ENCODE measurements at regions not wholly inside any gene's neighbourhood (a gene's known extent, or its start where the extent isn't known, plus 50 kb on each side); places are given as distances from the start of the nearest gene placed in this dataset.
"Not testable (repeated sequence)": the region's sequence is repeated elsewhere in the genome, so short reads cannot be mapped to it uniquely, and the experiment has no call there.

DNA sequence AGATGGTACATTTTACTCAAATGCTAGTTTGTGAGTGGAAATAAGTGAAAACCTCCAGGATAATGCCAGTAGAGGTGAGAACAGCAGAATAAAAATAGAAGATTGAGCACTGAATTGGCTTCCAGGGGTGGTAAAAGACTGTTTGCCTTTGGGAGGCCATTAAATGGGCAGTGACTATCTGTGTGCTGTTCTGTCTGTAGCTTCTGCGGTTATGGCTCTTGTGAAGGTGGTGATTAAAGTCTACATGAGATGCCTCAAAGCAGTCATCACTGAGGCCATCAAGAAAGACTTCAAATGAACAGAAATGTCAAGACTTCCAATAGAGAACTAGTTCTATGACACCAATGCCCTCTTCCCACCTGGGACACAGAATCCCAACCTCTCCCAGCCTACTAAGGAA lies 108.8 kb downstream of the EFHB start:
- DNase-seq, result no peak

DNA sequence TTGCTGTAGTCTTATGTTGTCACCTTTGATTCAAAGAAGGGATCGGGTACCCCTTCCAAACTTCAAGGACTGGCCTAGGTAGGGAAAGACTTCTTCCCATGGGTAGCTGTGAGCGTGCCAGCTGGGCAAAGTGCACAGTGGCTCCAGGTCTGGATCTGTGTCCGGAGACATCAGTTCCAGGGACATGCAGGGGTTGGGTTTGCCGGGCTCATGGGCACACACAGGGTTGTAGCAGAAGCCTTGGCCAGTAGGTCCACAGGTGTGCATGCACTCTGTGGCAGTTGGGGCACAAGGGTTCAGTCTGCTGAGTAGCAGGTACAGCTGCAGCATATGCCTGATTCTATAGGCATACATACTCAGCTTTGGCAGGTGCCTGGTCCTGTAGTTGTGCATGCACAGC lies 111.2 kb downstream of the EFHB start:
- DNase-seq, result no peak

DNA sequence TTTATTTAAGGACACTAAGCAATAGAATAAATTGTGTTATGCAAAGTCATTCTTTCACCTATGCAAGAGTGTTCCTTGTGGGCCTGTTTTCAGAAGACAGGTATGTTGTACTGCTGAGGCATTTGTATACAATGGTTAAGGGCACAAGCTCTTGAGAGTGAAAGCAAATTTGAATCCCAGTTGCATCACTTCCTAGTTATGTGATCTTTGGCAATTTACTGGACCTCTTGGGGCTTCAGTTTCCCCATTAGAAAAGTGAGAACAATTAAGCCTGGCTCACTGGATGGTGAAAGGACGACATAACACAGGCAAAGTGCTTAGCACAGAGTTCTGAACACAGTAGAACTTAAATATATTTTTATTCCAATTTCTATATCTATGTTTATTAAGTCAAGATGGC lies 117.4 kb downstream of the EFHB start:
- no peak for DNase-seq

DNA sequence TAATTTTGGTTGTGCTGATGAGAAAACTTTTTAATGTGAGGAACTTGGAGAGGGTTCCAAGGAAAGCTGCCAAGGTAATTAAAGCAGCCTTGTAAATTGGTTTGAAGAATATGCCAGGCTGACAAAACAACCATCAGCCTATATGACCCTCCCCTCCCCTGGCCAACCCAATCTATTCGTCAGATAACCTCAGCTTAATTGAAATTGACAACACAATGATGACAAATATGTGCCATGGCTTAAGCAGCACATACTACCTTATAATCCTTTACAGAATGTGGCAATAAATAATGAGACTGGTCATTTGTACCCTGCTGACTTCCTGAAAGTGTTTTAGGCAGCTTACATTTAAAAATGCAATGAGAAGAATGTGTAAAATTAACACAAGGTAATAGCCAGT lies 118.2 kb downstream of the EFHB start:
- no peak for DNase-seq

DNA sequence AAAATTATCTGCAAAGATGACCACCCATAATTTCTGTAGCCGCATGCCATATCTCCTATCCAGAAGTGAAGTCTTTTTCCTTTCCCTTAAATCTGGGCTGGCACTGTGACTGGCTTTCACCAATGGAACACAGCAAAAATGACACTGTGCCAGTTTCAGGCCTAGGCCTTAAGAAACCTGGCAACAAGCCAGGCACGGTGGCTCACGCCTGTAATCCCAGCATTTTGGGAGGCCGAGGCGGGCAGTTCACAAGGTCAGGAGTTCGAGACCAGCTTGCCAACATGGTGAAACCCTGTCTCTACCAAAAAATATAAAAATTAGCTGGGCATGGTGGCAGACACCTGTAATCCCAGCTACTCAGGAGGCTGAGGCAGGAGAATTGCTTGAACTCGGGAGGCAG lies 120.3 kb downstream of the EFHB start:
- DNase-seq, result not testable (repeated sequence)

DNA sequence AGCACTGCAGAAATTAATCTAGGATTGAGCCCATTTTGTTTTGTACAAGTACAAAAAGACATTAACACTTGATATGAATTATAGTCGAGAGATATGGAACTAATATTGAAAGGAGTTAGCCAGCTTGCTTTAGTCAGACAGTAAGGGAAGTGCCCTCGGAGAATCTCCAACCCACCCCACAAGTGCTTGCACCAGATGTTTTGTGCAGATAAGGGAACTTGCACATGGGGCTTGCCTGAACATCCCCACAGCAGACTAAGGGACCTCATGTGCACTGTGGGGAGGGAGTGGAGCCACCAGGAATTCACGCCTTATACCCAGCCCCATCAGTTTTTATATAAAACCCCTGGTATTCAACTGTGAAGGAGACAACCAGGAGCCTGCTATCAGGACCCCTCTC lies 122.3 kb downstream of the EFHB start:
- DNase-seq, result no peak

DNA sequence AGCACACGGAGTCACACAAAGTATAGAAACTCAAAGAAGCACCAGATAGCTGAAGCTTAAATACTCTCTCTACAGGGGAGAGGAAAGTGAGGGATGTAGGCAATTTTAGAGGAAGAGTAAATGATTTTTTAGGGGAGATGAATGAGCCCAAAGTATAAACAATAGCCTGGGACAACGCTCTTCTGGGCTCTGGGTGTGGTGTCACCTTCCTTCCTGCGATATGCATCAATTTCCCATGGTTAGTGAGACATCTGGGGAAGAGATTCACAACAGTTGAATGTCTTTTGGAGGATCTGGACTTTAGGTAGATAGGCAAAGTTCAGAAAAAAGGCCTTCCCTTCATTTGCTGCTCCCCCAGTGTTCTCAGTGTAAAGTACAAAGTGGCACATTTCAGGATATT lies 125.2 kb downstream of the EFHB start:
- no peak for DNase-seq

DNA sequence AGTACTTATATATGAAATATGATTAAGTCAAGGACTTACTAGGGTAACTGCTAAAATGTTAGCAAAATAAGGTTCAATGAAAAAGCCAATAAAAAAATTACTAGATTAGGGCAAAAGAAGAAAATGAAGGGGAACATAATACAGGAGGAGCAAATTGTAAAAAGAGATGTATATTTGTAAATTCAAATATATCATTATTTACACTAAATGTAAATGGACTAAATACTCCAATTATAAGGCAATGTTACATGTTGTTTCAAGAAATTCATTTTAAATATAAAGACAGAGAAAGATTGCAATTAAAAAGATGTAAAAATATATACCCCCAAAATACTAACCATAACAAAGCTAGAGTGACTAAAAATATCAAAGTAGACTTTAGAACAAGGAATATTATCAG lies 134.1 kb downstream of the EFHB start:
- DNase-seq, result no peak

DNA sequence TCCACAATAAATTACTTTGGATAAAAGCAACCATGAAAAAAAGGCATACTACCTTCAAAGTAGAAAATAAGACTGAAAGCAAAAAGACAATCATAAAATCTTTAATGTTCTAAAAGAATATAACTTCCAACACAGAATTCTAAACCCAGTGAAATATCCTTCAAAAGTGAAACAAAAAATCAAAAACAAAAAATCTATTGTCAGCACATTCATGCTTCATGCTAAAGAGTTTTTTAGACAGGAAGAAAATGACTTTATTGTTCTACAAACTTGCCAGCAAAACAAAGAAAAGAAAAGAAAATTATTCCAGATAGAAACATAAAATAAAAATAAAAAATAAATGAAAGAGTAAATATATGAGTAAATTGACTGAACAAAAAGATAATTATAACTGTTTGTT lies 134.9 kb downstream of the EFHB start:
- DNase-seq, result no peak

DNA sequence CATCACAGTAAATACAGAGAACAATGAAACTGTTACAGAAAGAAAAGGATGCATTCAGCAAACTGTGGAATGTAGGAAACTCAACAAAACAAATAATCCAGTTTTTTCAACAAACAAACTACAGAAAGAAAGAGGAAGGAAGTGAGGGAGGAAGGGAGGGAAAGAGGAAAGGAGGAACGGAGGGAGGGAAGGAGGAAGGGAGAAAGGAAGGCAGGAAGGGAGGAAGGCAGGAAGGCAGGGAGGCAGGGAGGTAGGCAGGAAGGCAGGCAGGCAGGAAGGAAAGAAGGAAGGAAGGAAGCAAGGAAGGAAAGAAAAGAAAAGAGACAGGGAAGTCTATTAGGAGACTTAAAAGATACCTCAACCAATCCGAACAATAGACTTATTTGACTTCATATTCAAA lies 135.7 kb downstream of the EFHB start:
- no peak for DNase-seq

DNA sequence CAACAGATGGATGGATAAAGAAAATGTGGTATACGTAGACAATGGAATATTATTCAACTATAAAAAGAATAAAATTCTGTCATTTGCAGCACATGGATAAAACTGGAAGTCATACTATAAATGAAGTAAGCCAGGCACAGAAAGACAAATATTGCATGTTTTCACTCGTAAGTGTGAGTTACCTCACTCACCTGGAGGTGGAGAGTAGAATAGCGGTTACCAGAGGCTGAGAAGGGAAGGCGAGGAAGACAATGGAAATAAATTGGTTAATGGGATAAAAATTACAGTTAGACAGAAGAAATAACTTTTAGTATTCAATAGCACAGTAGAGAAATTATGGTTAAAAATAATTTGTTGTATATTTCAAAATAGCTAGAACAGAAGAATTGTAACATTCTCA lies 141.6 kb downstream of the EFHB start:
- no peak for DNase-seq

DNA sequence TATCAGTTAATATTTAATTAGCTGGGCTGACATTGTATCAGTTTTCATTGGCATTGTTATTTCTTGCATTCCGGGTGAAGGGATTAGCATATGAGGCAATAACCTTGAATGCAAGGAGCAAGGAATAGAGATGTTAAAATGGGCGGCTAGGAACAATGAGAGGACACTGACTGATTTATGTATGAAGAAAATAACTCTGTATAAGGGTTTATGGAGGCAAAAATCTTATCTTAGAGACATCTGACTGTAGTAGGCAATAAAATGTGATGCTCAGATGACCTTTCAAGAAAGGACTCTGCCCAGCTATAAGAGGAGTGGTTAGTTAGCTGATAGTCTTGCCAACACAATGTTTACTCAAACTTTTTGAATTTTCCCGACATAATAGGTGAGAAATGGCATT lies 158.3 kb downstream of the EFHB start:
- no peak for DNase-seq

DNA sequence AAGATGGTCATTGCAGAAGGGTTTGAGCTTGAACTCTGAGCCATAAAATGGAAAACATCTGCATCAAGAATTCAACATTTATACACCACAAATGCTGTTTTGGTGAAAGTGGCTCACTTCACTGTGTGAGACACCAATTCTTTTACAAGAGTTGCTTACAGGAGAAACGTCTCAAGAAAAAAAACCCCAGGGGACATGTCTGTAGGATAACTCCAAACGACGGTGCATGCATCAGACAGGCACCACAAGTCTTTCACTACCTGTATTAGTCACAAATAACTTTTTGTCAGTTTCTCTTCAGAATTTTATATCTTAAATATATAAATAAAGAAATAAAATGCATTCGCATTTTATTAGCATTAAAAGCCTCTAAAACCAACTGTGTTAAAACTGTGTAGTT lies 164.3 kb downstream of the EFHB start:
- no peak for DNase-seq

DNA sequence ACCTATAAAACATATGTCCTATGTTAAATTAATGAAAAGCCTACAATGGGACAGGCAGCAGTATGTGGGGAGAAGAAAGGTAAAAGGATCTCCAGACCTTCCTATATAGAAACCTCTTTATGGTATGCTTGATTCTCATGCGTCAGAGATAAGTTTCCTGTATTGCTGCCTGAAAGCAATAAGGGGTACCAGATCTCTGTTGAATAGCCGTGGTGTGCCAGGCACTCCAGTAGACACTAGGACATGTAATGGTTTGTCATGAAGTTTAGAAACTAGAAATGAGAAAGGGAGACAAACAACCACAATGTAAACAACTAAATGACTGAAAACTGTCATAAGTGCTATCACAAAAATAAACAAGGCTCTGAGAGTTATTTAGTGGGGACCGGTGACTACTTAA lies 168.1 kb downstream of the EFHB start:
- DNase-seq, result no peak

DNA sequence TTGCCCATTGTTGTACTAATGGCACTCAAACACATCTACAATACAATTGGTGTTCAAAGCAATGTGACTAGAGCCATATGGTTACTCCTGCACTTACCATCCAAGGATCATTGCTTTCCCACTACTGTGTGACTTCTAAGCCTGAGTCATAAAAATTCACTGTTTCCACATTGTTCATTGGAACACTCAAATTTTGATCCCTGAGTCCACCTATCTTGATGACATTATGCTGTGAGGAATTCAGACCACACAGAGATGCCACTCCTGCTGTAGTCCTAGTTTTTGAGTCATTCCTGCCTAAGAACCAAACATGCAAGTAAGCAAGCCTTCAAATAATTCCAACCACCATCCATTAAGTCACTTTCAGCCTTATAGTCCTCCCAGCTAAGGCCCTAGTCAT lies 176.2 kb downstream of the EFHB start:
- DNase-seq, result no peak

DNA sequence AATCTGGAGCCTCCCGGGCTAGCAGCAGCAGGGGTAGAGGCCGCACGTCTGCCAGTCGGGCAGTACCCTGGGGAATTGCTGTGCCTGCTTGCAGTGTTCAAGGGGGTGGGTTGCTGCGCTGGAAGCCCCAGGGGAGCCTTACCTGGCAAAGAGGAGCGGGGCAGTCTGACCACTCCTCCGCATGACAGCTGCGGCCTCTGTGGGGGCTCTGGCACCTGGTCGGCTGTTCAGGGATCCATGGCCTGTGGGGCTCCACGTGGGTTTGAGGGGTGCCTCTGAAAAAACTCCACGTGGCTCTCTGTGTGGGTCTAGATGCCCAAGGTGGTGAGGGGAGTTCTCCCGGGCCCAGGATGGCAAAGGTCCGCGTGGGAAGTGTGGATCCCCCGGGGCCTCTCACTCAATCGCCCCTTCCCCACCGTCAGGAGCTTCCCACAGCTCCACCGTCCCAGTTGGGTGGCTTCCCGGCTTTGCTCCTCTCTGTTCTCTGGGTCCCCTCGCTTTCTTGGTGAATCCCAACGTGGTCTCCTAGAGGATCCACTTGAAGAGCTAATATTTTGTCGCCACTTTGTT lies 184.5 kb downstream of the EFHB start:
- no peak for DNase-seq

DNA sequence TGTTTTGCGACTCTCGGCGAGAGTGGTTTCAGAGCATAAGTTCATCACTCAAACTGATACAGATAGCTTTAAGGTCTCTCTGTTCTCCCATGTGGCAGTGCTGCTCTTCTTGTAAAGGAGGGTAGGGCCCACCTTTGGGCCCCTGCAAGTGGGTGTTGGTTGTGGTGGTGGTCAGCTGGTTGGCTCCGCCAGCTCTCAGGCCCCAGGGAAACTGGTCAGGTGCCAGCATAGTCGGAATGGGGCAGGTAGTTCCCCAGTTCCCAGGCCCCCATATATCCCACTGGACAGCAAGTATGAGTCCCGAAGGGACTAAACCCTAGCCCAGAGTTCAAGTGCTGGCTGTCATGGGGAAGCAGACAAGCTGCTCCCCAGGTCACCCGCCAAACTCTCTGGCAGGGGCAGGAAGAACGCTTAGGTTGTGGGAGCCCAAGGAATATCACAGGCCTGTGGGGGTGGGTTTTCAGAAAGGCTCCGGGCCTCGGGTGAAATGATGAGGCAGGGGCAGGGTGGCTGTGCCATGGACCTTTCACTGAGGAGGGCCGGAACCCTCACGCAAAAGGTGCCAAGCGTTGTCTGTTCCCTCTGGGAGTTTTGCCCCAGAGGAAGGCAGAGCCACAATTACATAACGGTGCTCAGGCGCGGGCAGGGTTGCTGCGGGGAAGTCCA lies 185.1 kb downstream of the EFHB start:
- DNase-seq, result no peak

DNA sequence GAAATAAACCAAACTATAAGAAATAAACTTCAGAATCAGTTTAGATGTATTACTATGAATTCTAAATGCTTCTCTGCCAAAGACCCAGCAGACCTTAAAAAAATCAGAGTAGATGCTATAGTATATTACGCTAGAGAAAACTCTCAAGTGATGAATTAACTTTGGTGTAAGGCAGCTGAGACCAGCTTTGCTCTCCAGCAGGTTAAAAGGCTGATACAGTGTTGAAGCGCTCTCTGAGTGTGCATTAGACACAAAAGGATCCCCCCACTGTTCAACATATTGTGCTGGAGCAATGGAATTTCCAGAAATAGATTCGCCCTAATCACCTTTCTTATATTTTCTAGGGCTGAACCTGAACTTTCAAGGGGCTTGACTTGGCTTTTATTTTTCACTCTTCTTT lies 190.0 kb downstream of the EFHB start:
- no peak for DNase-seq

DNA sequence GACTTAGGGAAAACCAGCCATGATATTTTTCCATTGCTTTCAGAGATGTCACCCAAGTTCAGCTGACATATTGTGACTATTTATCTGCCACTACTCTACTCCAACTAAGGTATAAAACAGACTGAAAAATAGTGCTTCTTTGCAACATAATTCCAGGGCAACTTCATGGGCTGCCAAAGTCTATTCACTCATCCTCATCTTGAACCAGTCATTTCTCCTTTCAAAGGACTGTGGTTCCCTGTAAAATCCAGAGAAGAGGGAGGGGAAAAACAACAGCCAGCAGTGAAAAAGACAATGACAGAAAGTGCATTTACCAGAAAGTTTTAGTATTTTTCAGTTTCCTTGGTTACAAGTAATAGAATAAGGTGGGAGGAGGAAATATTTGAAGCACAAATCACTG lies 191.1 kb downstream of the EFHB start:
- no peak for DNase-seq

DNA sequence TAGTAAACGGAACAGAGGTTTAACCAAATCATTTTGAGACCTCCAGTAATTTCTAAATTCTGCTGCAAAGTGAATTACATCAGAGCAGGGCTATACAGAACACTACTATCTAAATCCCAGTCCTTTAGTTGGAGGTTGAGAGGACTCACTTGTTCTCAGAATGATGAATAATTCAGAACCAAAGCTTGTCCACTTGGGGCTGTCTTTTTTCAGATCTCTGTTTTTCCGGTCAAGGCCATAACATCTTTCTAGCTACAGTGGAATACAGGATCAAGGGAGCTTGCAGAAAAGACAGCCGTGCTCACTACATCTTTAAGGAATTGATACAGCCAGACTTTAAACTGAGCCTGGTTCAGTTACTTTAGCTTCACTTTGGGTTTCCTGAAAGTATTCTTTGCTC lies 194.5 kb downstream of the EFHB start:
- DNase-seq, result no peak

DNA sequence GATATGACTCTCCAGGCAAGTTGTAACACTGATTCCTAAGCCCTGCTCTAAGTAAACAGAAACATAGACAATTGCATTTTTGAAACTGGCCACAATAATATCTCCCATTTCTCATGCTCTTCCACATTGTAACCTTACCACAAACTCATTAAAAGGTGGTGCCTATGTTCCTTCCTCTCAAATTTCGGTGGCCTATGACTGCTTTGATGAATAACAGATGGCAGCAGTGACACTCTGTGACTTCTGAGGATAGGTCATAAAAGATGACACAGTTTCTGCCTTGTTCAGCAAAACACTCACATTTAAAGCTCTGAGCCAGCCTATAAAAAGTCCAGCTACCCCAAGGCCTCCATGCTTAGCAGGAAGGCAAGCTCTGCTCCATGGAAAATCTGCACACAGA lies 195.2 kb downstream of the EFHB start:
- DNase-seq, result no peak

DNA sequence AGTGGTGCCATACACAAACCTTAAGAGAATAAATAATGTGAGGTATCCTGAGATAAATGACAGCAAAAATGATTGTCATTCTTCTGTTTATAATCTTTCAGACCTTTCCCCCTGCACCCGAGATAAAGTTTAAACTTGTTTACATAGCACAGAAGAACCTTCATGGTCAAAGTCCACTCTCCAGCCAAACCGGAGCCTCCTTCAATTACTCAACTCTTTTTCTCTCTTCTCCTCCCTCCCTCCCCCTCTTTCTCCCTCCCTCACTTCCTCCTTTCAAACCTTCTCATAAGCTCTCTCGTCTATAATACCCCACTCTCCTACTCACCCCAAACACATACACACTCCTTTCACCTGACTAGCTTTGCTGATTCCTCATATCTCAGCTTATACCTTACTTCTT lies 198.9 kb downstream of the EFHB start:
- no peak for DNase-seq

DNA sequence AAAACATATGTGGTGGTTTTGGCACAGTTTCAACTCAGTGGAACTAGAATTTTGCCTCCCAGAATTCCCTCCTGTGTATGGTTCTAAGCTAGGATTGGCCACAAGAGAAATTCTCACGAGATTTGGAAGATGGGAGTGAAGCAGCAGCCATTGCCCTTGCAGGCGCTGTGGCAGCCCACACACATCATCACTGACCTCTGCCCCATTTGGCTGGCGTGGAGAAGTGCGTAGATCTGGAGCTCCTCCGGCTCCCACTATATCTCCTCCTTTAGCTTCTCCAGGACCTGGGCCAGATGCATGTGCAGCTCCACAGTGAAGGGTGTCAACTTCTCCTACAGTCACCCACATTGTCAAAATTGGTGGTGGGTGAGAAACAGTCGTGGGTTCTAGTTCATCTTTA lies 199.6 kb downstream of the EFHB start:
- no peak for DNase-seq

DNA sequence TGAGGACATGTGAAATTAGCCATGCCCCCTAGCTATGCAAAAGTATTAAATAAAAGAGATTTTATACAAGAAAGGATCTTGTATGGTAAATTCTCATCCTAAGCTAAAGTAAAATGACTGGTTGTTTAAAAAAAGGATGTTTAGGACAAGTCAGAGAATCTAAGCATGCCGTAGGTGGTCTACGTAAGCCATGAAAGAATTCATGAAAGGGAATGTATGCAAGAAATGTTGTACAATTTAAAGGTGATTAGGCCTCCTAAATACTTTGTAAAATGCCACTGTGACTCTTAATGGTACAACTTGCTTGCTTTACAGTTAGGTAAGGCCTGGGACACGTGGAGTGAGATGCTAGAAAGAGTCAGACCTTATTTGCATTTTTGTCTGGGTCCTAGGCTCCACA lies 209.0 kb downstream of the EFHB start:
- no peak for DNase-seq

DNA sequence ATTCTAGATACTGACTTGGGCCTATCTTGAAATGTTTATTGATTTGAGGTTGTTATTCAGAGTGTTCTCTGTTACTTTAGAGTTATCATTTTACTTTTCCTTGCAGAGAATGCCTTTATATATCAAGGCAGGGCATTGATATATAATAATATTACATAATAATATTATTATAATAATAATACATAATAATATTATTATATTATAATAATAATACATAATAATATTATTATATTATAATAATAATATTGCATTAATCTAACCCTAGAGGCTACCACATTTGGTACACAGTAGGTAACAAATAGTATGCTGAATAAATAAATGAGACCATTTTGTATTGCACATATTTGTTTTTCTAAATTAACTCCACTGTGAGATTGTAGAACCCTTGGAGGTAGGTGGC lies 216.3 kb downstream of the EFHB start:
- no peak for DNase-seq
